ENCODE measurements at regions not wholly inside any gene's neighbourhood (a gene's known extent, or its start where the extent isn't known, plus 50 kb on each side); places are given as distances from the start of the nearest gene placed in this dataset.
"Not testable (repeated sequence)": the region's sequence is repeated elsewhere in the genome, so short reads cannot be mapped to it uniquely, and the experiment has no call there.

GRCh38 chr16:73976644-73977043 is 320.0 kb upstream of the PSMD7 start:
- no peaks in the 10 kb centered on the region for H3K9me3 ChIP-seq (ENCODE audit: insufficient read depth, low read depth, low read length)

GRCh38 chr16:73973174-73973573 is 323.4 kb upstream of the PSMD7 start:
- Histone ChIP-seq H3K27me3 (ENCODE audit: insufficient read depth, low read length) (no peaks in the 10 kb centered on the region), H3K4me3 (ENCODE audit: low read length) (no peak overlapping the region), H3K4me1 (ENCODE audit: insufficient read depth, low read length) (peaks cover 3% of the 10 kb centered on the region; the same call in 1 of the 2 replicates), H3K9me3 (ENCODE audit: insufficient read depth, low read depth, low read length) (no peaks in the 10 kb centered on the region), H3K9ac (ENCODE audit: low read depth, low read length) (no peak overlapping the region), H3K36me3 (ENCODE audit: insufficient read depth, low read depth, low read length) (no peaks in the 10 kb centered on the region), H3K27ac (ENCODE audit: low read length) (no peak overlapping the region)

More at GRCh38 chr16:73976644-73977043, 320.0 kb upstream of the PSMD7 start:
- Histone ChIP-seq H3K27me3 (ENCODE audit: insufficient read depth, low read length) (no peaks in the 10 kb centered on the region), H3K4me3 (ENCODE audit: low read length) (no peak overlapping the region), H3K4me1 (ENCODE audit: insufficient read depth, low read length) (peaks cover 3% of the 10 kb centered on the region; the same call in 1 of the 2 replicates), H3K27ac (ENCODE audit: low read length) (no peak overlapping the region), H3K36me3 (ENCODE audit: insufficient read depth, low read depth, low read length) (no peaks in the 10 kb centered on the region), H3K9ac (ENCODE audit: low read depth, low read length) (no peak overlapping the region)

- Histone ChIP-seq H3K36me3 (ENCODE audit: insufficient read depth, low read depth, low read length) (no peaks in the 10 kb centered on the region), H3K27me3 (ENCODE audit: insufficient read depth, low read length) (no peaks in the 10 kb centered on the region), H3K27ac (ENCODE audit: low read length) (no peak overlapping the region), H3K4me1 (ENCODE audit: insufficient read depth, low read length) (no peaks in the 10 kb centered on the region), H3K9ac (ENCODE audit: low read depth, low read length) (no peak overlapping the region), H3K4me3 (ENCODE audit: low read length) (no peak overlapping the region), H3K9me3 (ENCODE audit: insufficient read depth, low read depth, low read length) (peaks cover 3% of the 10 kb centered on the region)
These were observed 329.8 kb upstream of the PSMD7 start for GRCh38 chr16:73966851-73967250.

GRCh38 chr16:73965591-73965990 is 331.0 kb upstream of the PSMD7 start:
- Histone ChIP-seq H3K9me3 (ENCODE audit: insufficient read depth, low read depth, low read length) (peaks cover 6% of the 10 kb centered on the region), H3K9ac (ENCODE audit: low read depth, low read length) (no peak overlapping the region), H3K27me3 (ENCODE audit: insufficient read depth, low read length) (no peaks in the 10 kb centered on the region), H3K27ac (ENCODE audit: low read length) (no peak overlapping the region), H3K4me1 (ENCODE audit: insufficient read depth, low read length) (no peaks in the 10 kb centered on the region), H3K4me3 (ENCODE audit: low read length) (no peak overlapping the region), H3K36me3 (ENCODE audit: insufficient read depth, low read depth, low read length) (no peaks in the 10 kb centered on the region)

GRCh38 chr16:73956587-73957494 is 339.8 kb upstream of the PSMD7 start:
- Histone ChIP-seq H3K9ac (ENCODE audit: low read depth, low read length) (no peak overlapping the region), H3K9me3 (ENCODE audit: insufficient read depth, low read depth, low read length) (peaks cover 3% of the 10 kb centered on the region), H3K4me1 (ENCODE audit: insufficient read depth, low read length) (no peaks in the 10 kb centered on the region)

GRCh38 chr16:73955702-73956101 is 340.9 kb upstream of the PSMD7 start:
- H3K36me3 ChIP-seq (ENCODE audit: insufficient read depth, low read depth, low read length): no peaks in the 10 kb centered on the region
- no peak overlapping the region for H3K4me3 ChIP-seq (ENCODE audit: low read length)
- no peaks in the 10 kb centered on the region for H3K9me3 ChIP-seq (ENCODE audit: insufficient read depth, low read depth, low read length)

More at GRCh38 chr16:73956587-73957494, 339.8 kb upstream of the PSMD7 start:
- H3K27ac ChIP-seq (ENCODE audit: low read length): no peak overlapping the region
- H3K27me3 ChIP-seq (ENCODE audit: insufficient read depth, low read length): no peaks in the 10 kb centered on the region
- H3K4me3 ChIP-seq (ENCODE audit: low read length): no peak overlapping the region
- H3K36me3 ChIP-seq (ENCODE audit: insufficient read depth, low read depth, low read length): no peaks in the 10 kb centered on the region

GRCh38 chr16:73955255-73955654 is 341.4 kb upstream of the PSMD7 start:
- Histone ChIP-seq H3K9me3 (ENCODE audit: insufficient read depth, low read depth, low read length) (no peaks in the 10 kb centered on the region), H3K27ac (ENCODE audit: low read length) (no peak overlapping the region), H3K4me3 (ENCODE audit: low read length) (no peak overlapping the region), H3K27me3 (ENCODE audit: insufficient read depth, low read length) (no peaks in the 10 kb centered on the region), H3K9ac (ENCODE audit: low read depth, low read length) (no peak overlapping the region), H3K4me1 (ENCODE audit: insufficient read depth, low read length) (no peaks in the 10 kb centered on the region), H3K36me3 (ENCODE audit: insufficient read depth, low read depth, low read length) (no peaks in the 10 kb centered on the region)

More at GRCh38 chr16:73955702-73956101, 340.9 kb upstream of the PSMD7 start:
- no peak overlapping the region for H3K9ac ChIP-seq (ENCODE audit: low read depth, low read length)
- no peak overlapping the region for H3K27ac ChIP-seq (ENCODE audit: low read length)
- no peaks in the 10 kb centered on the region for H3K27me3 ChIP-seq (ENCODE audit: insufficient read depth, low read length)
- no peaks in the 10 kb centered on the region for H3K4me1 ChIP-seq (ENCODE audit: insufficient read depth, low read length)

- Histone ChIP-seq H3K4me1 (ENCODE audit: insufficient read depth, low read length) (no peaks in the 10 kb centered on the region), H3K9ac (ENCODE audit: low read depth, low read length) (no peak overlapping the region), H3K27ac (ENCODE audit: low read length) (no peak overlapping the region), H3K9me3 (ENCODE audit: insufficient read depth, low read depth, low read length) (no peaks in the 10 kb centered on the region), H3K36me3 (ENCODE audit: insufficient read depth, low read depth, low read length) (no peaks in the 10 kb centered on the region), H3K27me3 (ENCODE audit: insufficient read depth, low read length) (no peaks in the 10 kb centered on the region), H3K4me3 (ENCODE audit: low read length) (no peak overlapping the region)
These were observed 345.1 kb upstream of the PSMD7 start for GRCh38 chr16:73951481-73951880.

GRCh38 chr16:73949574-73950320 is 346.9 kb upstream of the PSMD7 start:
- H3K4me1 ChIP-seq (ENCODE audit: insufficient read depth, low read length): no peaks in the 10 kb centered on the region; the same call in 1 of the 2 replicates
- H3K27me3 ChIP-seq (ENCODE audit: insufficient read depth, low read length): no peaks in the 10 kb centered on the region
- no peak overlapping the region for H3K4me3 ChIP-seq (ENCODE audit: low read length)
- no peaks in the 10 kb centered on the region for H3K9me3 ChIP-seq (ENCODE audit: insufficient read depth, low read depth, low read length)
- no peak overlapping the region for H3K9ac ChIP-seq (ENCODE audit: low read depth, low read length)
- no peak overlapping the region for H3K27ac ChIP-seq (ENCODE audit: low read length)
- no peaks in the 10 kb centered on the region for H3K36me3 ChIP-seq (ENCODE audit: insufficient read depth, low read depth, low read length)

- Histone ChIP-seq H3K9ac (ENCODE audit: low read depth, low read length) (no peak overlapping the region), H3K9me3 (ENCODE audit: insufficient read depth, low read depth, low read length) (no peaks in the 10 kb centered on the region), H3K4me3 (ENCODE audit: low read length) (no peak overlapping the region), H3K27me3 (ENCODE audit: insufficient read depth, low read length) (no peaks in the 10 kb centered on the region), H3K4me1 (ENCODE audit: insufficient read depth, low read length) (no peaks in the 10 kb centered on the region; the same call in 1 of the 2 replicates), H3K27ac (ENCODE audit: low read length) (no peak overlapping the region), H3K36me3 (ENCODE audit: insufficient read depth, low read depth, low read length) (no peaks in the 10 kb centered on the region)
These were observed 351.0 kb upstream of the PSMD7 start for GRCh38 chr16:73945631-73946030.

GRCh38 chr16:73943184-73943583 is 353.4 kb upstream of the PSMD7 start:
- H3K27me3 ChIP-seq (ENCODE audit: insufficient read depth, low read length); H3K36me3 ChIP-seq (ENCODE audit: insufficient read depth, low read depth, low read length); H3K4me1 ChIP-seq (ENCODE audit: insufficient read depth, low read length); H3K9me3 ChIP-seq (ENCODE audit: insufficient read depth, low read depth, low read length); H3K9ac ChIP-seq (ENCODE audit: low read depth, low read length); H3K27ac ChIP-seq (ENCODE audit: low read length); H3K4me3 ChIP-seq (ENCODE audit: low read length): not testable (repeated sequence)

- H3K9me3 ChIP-seq (ENCODE audit: insufficient read depth, low read depth, low read length); H3K4me3 ChIP-seq (ENCODE audit: low read length); H3K36me3 ChIP-seq (ENCODE audit: insufficient read depth, low read depth, low read length); H3K27ac ChIP-seq (ENCODE audit: low read length); H3K9ac ChIP-seq (ENCODE audit: low read depth, low read length); H3K4me1 ChIP-seq (ENCODE audit: insufficient read depth, low read length); H3K27me3 ChIP-seq (ENCODE audit: insufficient read depth, low read length): not testable (repeated sequence)
These were observed 355.8 kb upstream of the PSMD7 start for GRCh38 chr16:73940786-73941185.

Measured in iPS-20b (cell line).